GM23338 (cell line): ENCODE measurements at regions not wholly inside any gene's neighbourhood (a gene's known extent, or its start where the extent isn't known, plus 50 kb on each side); places are given as distances from the start of the nearest gene placed in this dataset.

ENCODE experiments used
- ATAC-seq: fragments of 200-7000 bp; cut with Tn5 transposase; 3 replicates; pipeline ENCODE4 v1.9.1; 2020
- DNase-seq: peaks from one replicate; pipeline ENCODE4 v3.0.0-alpha.2; 2015; ENCODE audit warnings: low spot score
- H2AFZ ChIP-seq: fragments of 200-600 bp; sonication (generic); 2 replicates; pipeline ENCODE4 v1.8.0; 2016; ENCODE audit warnings: antibody characterized with exemption, mild to moderate bottlenecking, moderate library complexity
- H3F3A ChIP-seq: fragments of 200-600 bp; sonication (generic); replicated peaks from 2 replicates; pipeline ENCODE4 v1.8.0; 2017; ENCODE audit warnings: antibody characterized with exemption, mixed run types, low read depth
- H3K27ac ChIP-seq: fragments of 200-600 bp; sonication (generic); 2 replicates; pipeline ENCODE4 v1.6.1; 2016; ENCODE audit warnings: low read depth
- H3K27me3 ChIP-seq: fragments of 200-600 bp; sonication (generic); 2 replicates; pipeline ENCODE4 v1.8.0; 2016; ENCODE audit warnings: mild to moderate bottlenecking, mixed run types, moderate library complexity; ENCODE audit not compliant: insufficient read depth
- H3K36me3 ChIP-seq: fragments of 200-600 bp; sonication (generic); 2 replicates; pipeline ENCODE4 v1.8.0; 2016; ENCODE audit warnings: mild to moderate bottlenecking; ENCODE audit not compliant: insufficient read depth
- H3K4me1 ChIP-seq: fragments of 200-600 bp; sonication (generic); 2 replicates; pipeline ENCODE4 v1.8.0; 2016; ENCODE audit warnings: mild to moderate bottlenecking, moderate library complexity; ENCODE audit not compliant: insufficient read depth
- H3K4me2 ChIP-seq: fragments of 200-600 bp; sonication (generic); 2 replicates; pipeline ENCODE4 v1.7.1; 2017; ENCODE audit warnings: mixed run types
- H3K4me3 ChIP-seq: fragments of 200-600 bp; sonication (generic); 2 replicates; pipeline ENCODE4 v1.6.1; 2016; ENCODE audit warnings: mixed run types
- H3K79me2 ChIP-seq: fragments of 200-600 bp; sonication (generic); replicated peaks from 2 replicates; pipeline ENCODE4 v1.8.0; 2017; ENCODE audit warnings: mild to moderate bottlenecking; ENCODE audit not compliant: insufficient read depth
- H3K9me2 ChIP-seq: fragments of 200-600 bp; sonication (generic); 2 replicates; pipeline ENCODE4 v1.8.0; 2017; ENCODE audit not compliant: insufficient read depth
- H4K20me1 ChIP-seq: fragments of 200-600 bp; sonication (generic); replicated peaks from 2 replicates; pipeline ENCODE4 v1.8.0; 2017; ENCODE audit warnings: mild to moderate bottlenecking; ENCODE audit not compliant: insufficient read depth
- H3K27ac Mint-ChIP-seq: 2 replicates; pipeline ENCODE4 v1.8.0; 2020; ENCODE audit warnings: inconsistent platforms, mild to moderate bottlenecking, moderate library complexity, mixed read lengths
- H3K27me3 Mint-ChIP-seq: 3 replicates; pipeline ENCODE4 v1.8.0; 2022; ENCODE audit warnings: low read depth, mild to moderate bottlenecking, moderate library complexity, mixed read lengths, inconsistent platforms; ENCODE audit not compliant: insufficient read depth, poor library complexity
- H3K36me3 Mint-ChIP-seq: 3 replicates; pipeline ENCODE4 v1.8.0; 2021; ENCODE audit warnings: low read depth, mild to moderate bottlenecking, inconsistent platforms, moderate library complexity, mixed read lengths
- H3K4me1 Mint-ChIP-seq: 3 replicates; pipeline ENCODE4 v1.8.0; 2020; ENCODE audit warnings: mild to moderate bottlenecking, inconsistent platforms, mixed read lengths
- H3K4me3 Mint-ChIP-seq: 3 replicates; pipeline ENCODE4 v1.8.0; 2021; ENCODE audit warnings: moderate library complexity, mild to moderate bottlenecking, inconsistent platforms, mixed read lengths
- H3K9me3 Mint-ChIP-seq: 3 replicates; pipeline ENCODE4 v1.8.0; 2020; ENCODE audit warnings: moderate library complexity, mild to moderate bottlenecking, inconsistent platforms, mixed read lengths
- CREB1 ChIP-seq: fragments of 250-450 bp; sonication (Bioruptor Pico); IDR thresholded peaks from 2 replicates; pipeline ENCODE4 v1.5.0; 2020; ENCODE audit warnings: low read depth, mild to moderate bottlenecking, moderate library complexity
- ETS1 ChIP-seq: IDR thresholded peaks from 2 replicates; pipeline ENCODE4 v1.6.1; 2016; ENCODE audit warnings: antibody characterized with exemption
- EZH2 ChIP-seq: fragments of 200-600 bp; sonication (generic); IDR thresholded peaks from one replicate; pipeline ENCODE4 v1.8.0; 2017; ENCODE audit warnings: antibody characterized with exemption, mild to moderate bottlenecking, low read depth; ENCODE audit not compliant: unreplicated experiment
- EZH2phosphoT487 ChIP-seq: fragments of 200-600 bp; sonication (generic); IDR thresholded peaks from one replicate; pipeline ENCODE4 v1.8.1; 2018; ENCODE audit warnings: antibody characterized with exemption; ENCODE audit not compliant: unreplicated experiment
- JUNB ChIP-seq: IDR thresholded peaks from one replicate; pipeline ENCODE4 v1.6.1; 2016; ENCODE audit warnings: antibody characterized with exemption; ENCODE audit not compliant: unreplicated experiment
- NANOG ChIP-seq: IDR thresholded peaks from 2 replicates; pipeline ENCODE4 v1.6.1; 2016; ENCODE audit warnings: antibody characterized with exemption, borderline replicate concordance
- POLR2AphosphoS5 ChIP-seq: IDR thresholded peaks from 2 replicates; pipeline ENCODE4 v1.6.1; 2016; ENCODE audit warnings: antibody characterized with exemption, low read depth
- REST ChIP-seq: IDR thresholded peaks from one replicate; pipeline ENCODE4 v1.6.1; 2018; ENCODE audit warnings: antibody characterized with exemption; ENCODE audit not compliant: unreplicated experiment
- STAT1 ChIP-seq: IDR thresholded peaks from one replicate; pipeline ENCODE4 v1.6.1; 2016; ENCODE audit warnings: antibody characterized with exemption; ENCODE audit not compliant: unreplicated experiment
- ZNF114 ChIP-seq: fragments of 250-450 bp; sonication (Bioruptor Pico); IDR thresholded peaks from 2 replicates; pipeline ENCODE4 v1.5.0; 2020; ENCODE audit warnings: mild to moderate bottlenecking, moderate library complexity
- ZNF331 ChIP-seq: fragments of 250-450 bp; sonication (Bioruptor Pico); IDR thresholded peaks from 2 replicates; pipeline ENCODE4 v1.5.0; 2020; ENCODE audit warnings: low read depth, mild to moderate bottlenecking, moderate library complexity
- TF ChIP-seq, protein P1 (sequence below): fragments of 250-450 bp; sonication (Bioruptor Pico); IDR thresholded peaks from 2 replicates; pipeline ENCODE4 v1.5.0; 2020; ENCODE audit warnings: mild to moderate bottlenecking, moderate library complexity
- TF ChIP-seq, protein P2 (sequence below), 2 experiments: fragments of 200-600 bp in 1 of 2; sonication (generic) in 1 of 2; conservative IDR thresholded peaks; 2 replicates each; pipeline versions ENCODE4 v1.5.1 to v1.6.1; 2016 to 2017; ENCODE audit warnings: antibody characterized with exemption in 2 of 2, low read depth in 2 of 2, mild to moderate bottlenecking in 2 of 2, moderate library complexity in 1 of 2

DNA sequence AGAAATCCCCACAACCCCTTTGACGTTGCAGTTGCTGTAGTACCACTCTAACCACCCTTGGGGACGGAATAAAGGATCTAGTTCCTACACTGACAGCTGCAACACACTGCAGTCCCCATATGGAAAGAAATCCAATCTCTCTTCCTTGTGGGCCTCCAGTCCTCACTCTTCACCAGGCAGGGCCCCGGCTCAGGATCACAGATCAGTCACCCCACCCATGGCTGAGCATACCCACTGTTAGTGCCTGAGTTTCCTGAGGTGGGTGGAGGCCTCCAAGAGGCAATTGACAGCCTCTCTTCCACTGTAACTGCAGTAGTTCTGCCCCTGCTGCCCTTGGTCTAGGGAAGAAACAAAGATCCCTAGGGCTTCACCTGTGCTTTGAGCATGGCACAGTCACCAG lies 670.0 kb upstream of the CDH2 start:
- Histone ChIP-seq H4K20me1 (no peaks in the 10 kb centered on the region), H3K4me2 (no peak overlapping the region), H3K9me2 (peaks cover 2% of the 10 kb centered on the region; the same call in 1 of the 2 replicates), H3F3A (no peaks in the 10 kb centered on the region), H3K79me2 (no peaks in the 10 kb centered on the region), H3K4me3 (no peak overlapping the region), H3K27ac (no peak overlapping the region), H3K36me3 (no peaks in the 10 kb centered on the region), H2AFZ (peak overlapping the region; percentile 21; the same call in 1 of the 2 replicates), H3K27me3 (no peaks in the 10 kb centered on the region), H3K4me1 (no peaks in the 10 kb centered on the region)
- TF ChIP-seq REST: no peak
- TF ChIP-seq STAT1: no peak
- no peak for TF ChIP-seq ZNF331 (CRISPR knock-in tag)
- TF ChIP-seq EZH2phosphoT487: no peak
- no peak for TF ChIP-seq ZNF114 (CRISPR knock-in tag)
- TF ChIP-seq EZH2: no peak
- TF ChIP-seq, protein P1, sequence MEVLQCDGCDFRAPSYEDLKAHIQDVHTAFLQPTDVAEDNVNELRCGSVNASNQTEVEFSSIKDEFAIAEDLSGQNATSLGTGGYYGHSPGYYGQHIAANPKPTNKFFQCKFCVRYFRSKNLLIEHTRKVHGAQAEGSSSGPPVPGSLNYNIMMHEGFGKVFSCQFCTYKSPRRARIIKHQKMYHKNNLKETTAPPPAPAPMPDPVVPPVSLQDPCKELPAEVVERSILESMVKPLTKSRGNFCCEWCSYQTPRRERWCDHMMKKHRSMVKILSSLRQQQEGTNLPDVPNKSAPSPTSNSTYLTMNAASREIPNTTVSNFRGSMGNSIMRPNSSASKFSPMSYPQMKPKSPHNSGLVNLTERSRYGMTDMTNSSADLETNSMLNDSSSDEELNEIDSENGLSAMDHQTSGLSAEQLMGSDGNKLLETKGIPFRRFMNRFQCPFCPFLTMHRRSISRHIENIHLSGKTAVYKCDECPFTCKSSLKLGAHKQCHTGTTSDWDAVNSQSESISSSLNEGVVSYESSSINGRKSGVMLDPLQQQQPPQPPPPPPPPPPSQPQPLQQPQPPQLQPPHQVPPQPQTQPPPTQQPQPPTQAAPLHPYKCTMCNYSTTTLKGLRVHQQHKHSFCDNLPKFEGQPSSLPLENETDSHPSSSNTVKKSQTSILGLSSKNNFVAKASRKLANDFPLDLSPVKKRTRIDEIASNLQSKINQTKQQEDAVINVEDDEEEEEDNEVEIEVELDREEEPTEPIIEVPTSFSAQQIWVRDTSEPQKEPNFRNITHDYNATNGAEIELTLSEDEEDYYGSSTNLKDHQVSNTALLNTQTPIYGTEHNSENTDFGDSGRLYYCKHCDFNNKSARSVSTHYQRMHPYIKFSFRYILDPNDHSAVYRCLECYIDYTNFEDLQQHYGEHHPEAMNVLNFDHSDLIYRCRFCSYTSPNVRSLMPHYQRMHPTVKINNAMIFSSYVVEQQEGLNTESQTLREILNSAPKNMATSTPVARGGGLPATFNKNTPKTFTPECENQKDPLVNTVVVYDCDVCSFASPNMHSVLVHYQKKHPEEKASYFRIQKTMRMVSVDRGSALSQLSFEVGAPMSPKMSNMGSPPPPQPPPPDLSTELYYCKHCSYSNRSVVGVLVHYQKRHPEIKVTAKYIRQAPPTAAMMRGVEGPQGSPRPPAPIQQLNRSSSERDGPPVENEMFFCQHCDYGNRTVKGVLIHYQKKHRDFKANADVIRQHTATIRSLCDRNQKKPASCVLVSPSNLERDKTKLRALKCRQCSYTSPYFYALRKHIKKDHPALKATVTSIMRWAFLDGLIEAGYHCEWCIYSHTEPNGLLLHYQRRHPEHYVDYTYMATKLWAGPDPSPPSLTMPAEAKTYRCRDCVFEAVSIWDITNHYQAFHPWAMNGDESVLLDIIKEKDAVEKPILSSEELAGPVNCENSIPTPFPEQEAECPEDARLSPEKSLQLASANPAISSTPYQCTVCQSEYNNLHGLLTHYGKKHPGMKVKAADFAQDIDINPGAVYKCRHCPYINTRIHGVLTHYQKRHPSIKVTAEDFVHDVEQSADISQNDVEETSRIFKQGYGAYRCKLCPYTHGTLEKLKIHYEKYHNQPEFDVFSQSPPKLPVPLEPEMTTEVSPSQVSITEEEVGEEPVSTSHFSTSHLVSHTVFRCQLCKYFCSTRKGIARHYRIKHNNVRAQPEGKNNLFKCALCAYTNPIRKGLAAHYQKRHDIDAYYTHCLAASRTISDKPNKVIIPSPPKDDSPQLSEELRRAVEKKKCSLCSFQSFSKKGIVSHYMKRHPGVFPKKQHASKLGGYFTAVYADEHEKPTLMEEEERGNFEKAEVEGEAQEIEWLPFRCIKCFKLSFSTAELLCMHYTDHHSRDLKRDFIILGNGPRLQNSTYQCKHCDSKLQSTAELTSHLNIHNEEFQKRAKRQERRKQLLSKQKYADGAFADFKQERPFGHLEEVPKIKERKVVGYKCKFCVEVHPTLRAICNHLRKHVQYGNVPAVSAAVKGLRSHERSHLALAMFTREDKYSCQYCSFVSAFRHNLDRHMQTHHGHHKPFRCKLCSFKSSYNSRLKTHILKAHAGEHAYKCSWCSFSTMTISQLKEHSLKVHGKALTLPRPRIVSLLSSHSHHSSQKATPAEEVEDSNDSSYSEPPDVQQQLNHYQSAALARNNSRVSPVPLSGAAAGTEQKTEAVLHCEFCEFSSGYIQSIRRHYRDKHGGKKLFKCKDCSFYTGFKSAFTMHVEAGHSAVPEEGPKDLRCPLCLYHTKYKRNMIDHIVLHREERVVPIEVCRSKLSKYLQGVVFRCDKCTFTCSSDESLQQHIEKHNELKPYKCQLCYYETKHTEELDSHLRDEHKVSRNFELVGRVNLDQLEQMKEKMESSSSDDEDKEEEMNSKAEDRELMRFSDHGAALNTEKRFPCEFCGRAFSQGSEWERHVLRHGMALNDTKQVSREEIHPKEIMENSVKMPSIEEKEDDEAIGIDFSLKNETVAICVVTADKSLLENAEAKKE (CRISPR knock-in tag): no peak
- no peak for TF ChIP-seq CREB1 (CRISPR knock-in tag)
- no peak for TF ChIP-seq JUNB
- TF ChIP-seq, protein P2, sequence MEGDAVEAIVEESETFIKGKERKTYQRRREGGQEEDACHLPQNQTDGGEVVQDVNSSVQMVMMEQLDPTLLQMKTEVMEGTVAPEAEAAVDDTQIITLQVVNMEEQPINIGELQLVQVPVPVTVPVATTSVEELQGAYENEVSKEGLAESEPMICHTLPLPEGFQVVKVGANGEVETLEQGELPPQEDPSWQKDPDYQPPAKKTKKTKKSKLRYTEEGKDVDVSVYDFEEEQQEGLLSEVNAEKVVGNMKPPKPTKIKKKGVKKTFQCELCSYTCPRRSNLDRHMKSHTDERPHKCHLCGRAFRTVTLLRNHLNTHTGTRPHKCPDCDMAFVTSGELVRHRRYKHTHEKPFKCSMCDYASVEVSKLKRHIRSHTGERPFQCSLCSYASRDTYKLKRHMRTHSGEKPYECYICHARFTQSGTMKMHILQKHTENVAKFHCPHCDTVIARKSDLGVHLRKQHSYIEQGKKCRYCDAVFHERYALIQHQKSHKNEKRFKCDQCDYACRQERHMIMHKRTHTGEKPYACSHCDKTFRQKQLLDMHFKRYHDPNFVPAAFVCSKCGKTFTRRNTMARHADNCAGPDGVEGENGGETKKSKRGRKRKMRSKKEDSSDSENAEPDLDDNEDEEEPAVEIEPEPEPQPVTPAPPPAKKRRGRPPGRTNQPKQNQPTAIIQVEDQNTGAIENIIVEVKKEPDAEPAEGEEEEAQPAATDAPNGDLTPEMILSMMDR (conservative IDR thresholded peaks at IDR 0.05; ENCODE audit: low read depth in 2 of 2): no peak
- TF ChIP-seq ETS1: no peak
- no peak for TF ChIP-seq NANOG
- TF ChIP-seq POLR2AphosphoS5: no peak
- Mint-ChIP-seq H3K27me3 (no peaks in the 10 kb centered on the region), H3K36me3 (peaks cover 2% of the 10 kb centered on the region; the same call in 1 of the 3 replicates), H3K27ac (no peak overlapping the region), H3K4me1 (no peaks in the 10 kb centered on the region), H3K9me3 (peaks cover 4% of the 10 kb centered on the region; the same call in 1 of the 3 replicates), H3K4me3 (no peak overlapping the region)
- DNase-seq: no peak
- ATAC-seq: no peak
